Hematopoietic multipotent progenitor cell treated with erythropoietin and hydrocortisone succinate and interleukin-3 and kit ligand, for 15 days (in vitro differentiated cells): ENCODE measurements at regions not wholly inside any gene's neighbourhood (a gene's known extent, or its start where the extent isn't known, plus 50 kb on each side); places are given as distances from the start of the nearest gene placed in this dataset.

Experiments
- DNase-seq: peaks from one replicate; pipeline ENCODE4 v3.0.0-alpha.2; 2015; ENCODE audit warnings: low spot score

- DNase-seq, result no peak
Observed at GRCh38 chr3:137061186-137061585, 103.4 kb downstream of the IL20RB start.

GRCh38 chr3:137062250-137062649 is 104.5 kb downstream of the IL20RB start:
- DNase-seq, result no peak

- DNase-seq, result no peak
Observed at GRCh38 chr3:137065381-137065780, 107.6 kb downstream of the IL20RB start.

GRCh38 chr3:137066092-137066491 is 108.3 kb downstream of the IL20RB start:
- no peak for DNase-seq

- no peak for DNase-seq
Observed at GRCh38 chr3:137071104-137071503, 113.3 kb downstream of the IL20RB start.

- no peak for DNase-seq
Observed at GRCh38 chr3:137075020-137075419, 117.2 kb downstream of the IL20RB start.

GRCh38 chr3:137078040-137078439 is 120.3 kb downstream of the IL20RB start:
- DNase-seq, result no peak

- DNase-seq, result no peak
Observed at GRCh38 chr3:137079571-137079970, 121.8 kb downstream of the IL20RB start.

GRCh38 chr3:137081711-137082110 is 123.9 kb downstream of the IL20RB start:
- no peak for DNase-seq

GRCh38 chr3:137082763-137083162 is 125.0 kb downstream of the IL20RB start:
- DNase-seq, result no peak

- no peak for DNase-seq
Observed at GRCh38 chr3:137083332-137083731, 125.5 kb downstream of the IL20RB start.

GRCh38 chr3:137084586-137084985 is 126.8 kb downstream of the IL20RB start:
- no peak for DNase-seq

GRCh38 chr3:137097386-137097785 is 139.6 kb downstream of the IL20RB start:
- no peak for DNase-seq

GRCh38 chr3:137097852-137098251 is 140.1 kb downstream of the IL20RB start:
- no peak for DNase-seq

GRCh38 chr3:137099364-137100219 is 141.8 kb downstream of the IL20RB start:
- no peak for DNase-seq

GRCh38 chr3:137100326-137100725 is 142.5 kb downstream of the IL20RB start:
- DNase-seq, result no peak

GRCh38 chr3:137103739-137104138 is 146.0 kb downstream of the IL20RB start:
- no peak for DNase-seq

GRCh38 chr3:137105277-137105977 is 147.6 kb downstream of the IL20RB start:
- DNase-seq, result peak; percentile 29

- DNase-seq, result no peak
Observed at GRCh38 chr3:137106612-137107240, 148.9 kb downstream of the IL20RB start.

GRCh38 chr3:137108699-137109440 is 151.1 kb downstream of the IL20RB start:
- no peak for DNase-seq

- no peak for DNase-seq
Observed at GRCh38 chr3:137110392-137110996, 152.7 kb downstream of the IL20RB start.

GRCh38 chr3:137111497-137111896 is 153.7 kb downstream of the IL20RB start:
- no peak for DNase-seq
